ENCODE measurements at regions not wholly inside any gene's neighbourhood (a gene's known extent, or its start where the extent isn't known, plus 50 kb on each side); places are given as distances from the start of the nearest gene placed in this dataset.

DNA sequence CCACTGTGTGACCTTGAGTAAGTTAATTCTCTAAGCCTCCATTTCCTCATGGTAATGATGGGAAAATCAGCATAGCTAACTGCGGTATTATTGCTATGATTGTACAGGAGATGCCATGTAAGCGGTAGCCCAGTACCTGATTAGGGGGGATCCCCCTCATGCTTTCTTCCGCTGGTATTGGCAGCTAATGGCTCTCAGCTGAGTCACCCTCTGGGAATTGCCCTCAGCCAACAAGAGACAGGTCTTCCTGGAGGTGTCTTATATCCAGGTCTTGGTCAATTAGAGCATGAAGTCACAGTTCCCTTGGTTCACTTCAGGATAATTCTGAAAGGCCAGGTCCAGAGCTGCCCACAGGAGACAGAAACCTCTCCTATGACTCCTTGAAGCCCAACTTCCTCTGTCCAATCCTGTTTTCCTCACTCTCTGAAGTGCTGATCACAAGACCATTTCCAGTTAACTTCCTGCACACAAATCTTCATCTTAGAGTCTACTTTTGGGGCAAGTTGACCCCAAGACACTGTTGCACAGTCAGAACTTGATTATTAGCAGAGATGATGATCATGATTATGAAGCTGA lies 724.7 kb upstream of the ZNF385D start:
- TF ChIP-seq, protein P1, sequence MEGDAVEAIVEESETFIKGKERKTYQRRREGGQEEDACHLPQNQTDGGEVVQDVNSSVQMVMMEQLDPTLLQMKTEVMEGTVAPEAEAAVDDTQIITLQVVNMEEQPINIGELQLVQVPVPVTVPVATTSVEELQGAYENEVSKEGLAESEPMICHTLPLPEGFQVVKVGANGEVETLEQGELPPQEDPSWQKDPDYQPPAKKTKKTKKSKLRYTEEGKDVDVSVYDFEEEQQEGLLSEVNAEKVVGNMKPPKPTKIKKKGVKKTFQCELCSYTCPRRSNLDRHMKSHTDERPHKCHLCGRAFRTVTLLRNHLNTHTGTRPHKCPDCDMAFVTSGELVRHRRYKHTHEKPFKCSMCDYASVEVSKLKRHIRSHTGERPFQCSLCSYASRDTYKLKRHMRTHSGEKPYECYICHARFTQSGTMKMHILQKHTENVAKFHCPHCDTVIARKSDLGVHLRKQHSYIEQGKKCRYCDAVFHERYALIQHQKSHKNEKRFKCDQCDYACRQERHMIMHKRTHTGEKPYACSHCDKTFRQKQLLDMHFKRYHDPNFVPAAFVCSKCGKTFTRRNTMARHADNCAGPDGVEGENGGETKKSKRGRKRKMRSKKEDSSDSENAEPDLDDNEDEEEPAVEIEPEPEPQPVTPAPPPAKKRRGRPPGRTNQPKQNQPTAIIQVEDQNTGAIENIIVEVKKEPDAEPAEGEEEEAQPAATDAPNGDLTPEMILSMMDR (IDR thresholded peaks at IDR 0.05; ENCODE audit: low read length) = no peak
- no peak for TF ChIP-seq EZH2 (IDR thresholded peaks at IDR 0.05; ENCODE audit: borderline replicate concordance, low read length)
